Sigmoid colon (tissue), 6 donors: ENCODE measurements at regions not wholly inside any gene's neighbourhood (a gene's known extent, or its start where the extent isn't known, plus 50 kb on each side); places are given as distances from the start of the nearest gene placed in this dataset.

Experiments used
- DNase-seq: peaks from one replicate; pipeline ENCODE4 v3.0.0-alpha.2; 2019
- H3K27ac ChIP-seq, 4 donors: fragments of 200-600 bp; sonication (generic); one replicate each; pipeline ENCODE4 v1.5.1; 2016 to 2019; ENCODE audit warnings: mild to moderate bottlenecking in 1 of 4
- H3K27me3 ChIP-seq, 3 donors: fragments of 200-600 bp; sonication (generic); one replicate each; pipeline ENCODE4 v1.5.1; 2019; ENCODE audit warnings: mild to moderate bottlenecking in 1 of 3
- H3K36me3 ChIP-seq, 4 donors: fragments of 200-600 bp; sonication (generic); one replicate each; pipeline ENCODE4 v1.5.1; 2016 to 2019
- H3K4me1 ChIP-seq, 4 donors: fragments of 200-600 bp; sonication (generic); one replicate each; pipeline ENCODE4 v1.5.1; 2017 to 2019
- H3K4me3 ChIP-seq, 4 donors: fragments of 200-600 bp; sonication (generic); one replicate each; pipeline ENCODE4 v1.5.1; 2017 to 2019; ENCODE audit warnings: mild to moderate bottlenecking in 2 of 4, moderate library complexity in 1 of 4
- H3K9me3 ChIP-seq, 4 donors: fragments of 200-600 bp in 3 of 4; sonication (generic) in 3 of 4; one replicate each; pipeline versions ENCODE4 v1.5.1 to v1.6.1; 2013 to 2019
- CTCF ChIP-seq, 4 experiments: fragments of 450-650 bp in 3 of 4; fragments of 200-600 bp in 1 of 4; IDR thresholded peaks; one replicate each; pipeline ENCODE4 v1.5.1; 2016 to 2019; ENCODE audit warnings: antibody characterized with exemption in 4 of 4, mild to moderate bottlenecking in 3 of 4, moderate library complexity in 2 of 4
- EP300 ChIP-seq, 4 donors: sonication (generic); formaldehyde crosslinking; IDR thresholded peaks; one replicate each; pipeline ENCODE4 v1.6.1; 2017; ENCODE audit warnings: antibody characterized with exemption in 4 of 4
- POLR2A ChIP-seq, 2 donors: fragments of 450-650 bp; IDR thresholded peaks; one replicate each; pipeline ENCODE4 v1.6.1; 2016; ENCODE audit warnings: antibody characterized with exemption in 2 of 2, mild to moderate bottlenecking in 2 of 2, moderate library complexity in 2 of 2
- POLR2AphosphoS5 ChIP-seq, 4 donors: sonication (generic); formaldehyde crosslinking; IDR thresholded peaks; one replicate each; pipeline ENCODE4 v1.6.1; 2017; ENCODE audit warnings: antibody characterized with exemption in 4 of 4
- WGBS, 2 donors: extraction: QIAGEN DNeasy Blood & Tissue Kit; methylation state at CpG; one replicate each; pipeline ENCODE4 v1.1.7; 2013; 5-methylcytosine and 5-hydroxymethylcytosine counted together
- intact Hi-C: fragments of 100-400 bp; cut with DNase I; formaldehyde crosslinking; loops from one replicate; pipeline ENCODE4 v1.15.1; 2023
- donor health status: healthy with polysubstance abuse.
- donor health status: healthy.

GRCh38 chr5:22928821-22929482 lies 75.8 kb upstream of the CDH12 start:
- peaks cover 0 to 2% (median 0%) of the 10 kb centered on the region in 4 donors for H3K9me3 ChIP-seq
- DNase-seq: no peak
- H3K4me1 ChIP-seq: no peaks in the 10 kb centered on the region
- 31 to 67% methylated on average over 1 of the region's 1 CpG for WGBS, 2 donors
- intact Hi-C loops: no loop called here
- no peak for TF ChIP-seq CTCF (IDR thresholded peaks at IDR 0.05)
- no peak for TF ChIP-seq EP300 (IDR thresholded peaks at IDR 0.05)
- no peak for TF ChIP-seq POLR2A (IDR thresholded peaks at IDR 0.05)
- TF ChIP-seq POLR2AphosphoS5 (IDR thresholded peaks at IDR 0.05): no peak
- no peak overlapping the region for H3K4me3 ChIP-seq
- H3K36me3 ChIP-seq: no peaks in the 10 kb centered on the region
- no peak overlapping the region for H3K27ac ChIP-seq
- no peaks in the 10 kb centered on the region for H3K27me3 ChIP-seq

GRCh38 chr5:22926574-22926973 lies 73.4 kb upstream of the CDH12 start:
- H3K9me3 ChIP-seq: peaks cover 0 to 2% (median 0%) of the 10 kb centered on the region in 4 donors
- no peaks in the 10 kb centered on the region for H3K36me3 ChIP-seq
- TF ChIP-seq EP300 (IDR thresholded peaks at IDR 0.05) (no peak), POLR2A (IDR thresholded peaks at IDR 0.05) (no peak), CTCF (IDR thresholded peaks at IDR 0.05) (no peak), POLR2AphosphoS5 (IDR thresholded peaks at IDR 0.05) (no peak)
- H3K27me3 ChIP-seq: no peaks in the 10 kb centered on the region
- no peak overlapping the region for H3K4me3 ChIP-seq
- no peak overlapping the region for H3K27ac ChIP-seq
- 19 to 40% methylated on average over 1 of the region's 1 CpG for WGBS, 2 donors
- DNase-seq: no peak
- no peaks in the 10 kb centered on the region for H3K4me1 ChIP-seq
- intact Hi-C loops: no loop called here

- no peak overlapping the region for H3K4me3 ChIP-seq
- no peaks in the 10 kb centered on the region for H3K4me1 ChIP-seq
- H3K27ac ChIP-seq: no peak overlapping the region
- TF ChIP-seq POLR2AphosphoS5 (IDR thresholded peaks at IDR 0.05) (no peak), EP300 (IDR thresholded peaks at IDR 0.05) (no peak), POLR2A (IDR thresholded peaks at IDR 0.05) (no peak), CTCF (IDR thresholded peaks at IDR 0.05) (no peak)
- intact Hi-C loops: no loop called here
- no peaks in the 10 kb centered on the region for H3K36me3 ChIP-seq
- 66 to 77% methylated on average over 4 of the region's 4 CpGs for WGBS, 2 donors
- H3K27me3 ChIP-seq: no peaks in the 10 kb centered on the region
- H3K9me3 ChIP-seq: no peaks in the 10 kb centered on the region
- DNase-seq: no peak
Measured at GRCh38 chr5:22918511-22918910, 65.4 kb upstream of the CDH12 start.

GRCh38 chr5:22916393-22916792 lies 63.2 kb upstream of the CDH12 start:
- Histone ChIP-seq H3K4me1 (no peaks in the 10 kb centered on the region), H3K27me3 (no peaks in the 10 kb centered on the region), H3K4me3 (no peak overlapping the region), H3K36me3 (no peaks in the 10 kb centered on the region), H3K27ac (no peak overlapping the region), H3K9me3 (no peaks in the 10 kb centered on the region)
- no peak for DNase-seq
- intact Hi-C loops: no loop called here
- TF ChIP-seq POLR2AphosphoS5 (IDR thresholded peaks at IDR 0.05) (no peak), POLR2A (IDR thresholded peaks at IDR 0.05) (no peak), EP300 (IDR thresholded peaks at IDR 0.05) (no peak), CTCF (IDR thresholded peaks at IDR 0.05) (no peak)
- WGBS, 2 donors: 80 to 86% methylated on average over 1 of the region's 1 CpG

GRCh38 chr5:22911019-22911418 lies 57.9 kb upstream of the CDH12 start:
- intact Hi-C loops: no loop called here
- H3K4me1 ChIP-seq: no peaks in the 10 kb centered on the region
- no peak overlapping the region for H3K4me3 ChIP-seq
- no peak for TF ChIP-seq EP300 (IDR thresholded peaks at IDR 0.05)
- no peaks in the 10 kb centered on the region for H3K9me3 ChIP-seq
- DNase-seq: no peak
- H3K27ac ChIP-seq: no peak overlapping the region
- no peaks in the 10 kb centered on the region for H3K27me3 ChIP-seq
- no peaks in the 10 kb centered on the region for H3K36me3 ChIP-seq
